ENCODE measurements at regions not wholly inside any gene's neighbourhood (a gene's known extent, or its start where the extent isn't known, plus 50 kb on each side); places are given as distances from the start of the nearest gene placed in this dataset.

DNA sequence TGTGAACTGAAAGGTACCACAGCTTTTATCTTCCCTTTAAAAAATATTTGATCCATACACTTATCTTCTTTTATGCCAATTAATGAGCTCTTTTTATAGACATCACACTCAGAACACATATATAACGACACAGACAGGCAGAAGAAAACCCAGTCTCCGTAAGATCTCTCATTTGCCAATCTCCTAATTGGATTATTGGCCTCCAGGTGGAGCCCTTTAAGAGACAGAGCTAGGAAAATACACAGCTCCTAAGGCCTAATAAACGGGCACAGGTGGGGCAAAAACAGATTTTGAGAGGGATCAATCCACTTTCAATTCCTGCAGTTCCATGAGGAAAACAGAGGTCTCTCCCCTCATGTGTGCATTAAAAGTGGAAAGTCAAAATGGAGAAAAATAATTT, 1495.4 kb downstream of the RPA4 start:
- no peak for DNase-seq

DNA sequence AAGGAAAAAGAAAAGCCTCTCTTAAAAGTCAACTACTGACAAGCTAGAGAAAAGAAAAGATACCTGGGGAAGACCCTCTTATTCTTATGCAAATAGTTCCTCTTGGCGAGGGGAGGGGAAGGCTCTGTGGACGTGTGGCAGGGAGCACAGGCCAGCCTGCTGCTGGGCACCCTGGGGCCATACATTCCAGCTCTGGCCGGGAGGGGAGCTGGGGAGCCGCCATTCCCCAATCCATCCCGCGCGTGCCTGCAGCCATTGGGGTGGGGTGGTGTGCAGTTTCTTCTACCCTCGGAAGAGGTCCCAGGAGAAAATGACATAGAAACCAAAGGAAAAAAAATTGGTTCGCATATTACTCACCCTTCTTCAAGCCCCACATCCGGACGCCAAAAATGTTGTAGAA, 1496.4 kb downstream of the RPA4 start:
- no peak for DNase-seq

DNA sequence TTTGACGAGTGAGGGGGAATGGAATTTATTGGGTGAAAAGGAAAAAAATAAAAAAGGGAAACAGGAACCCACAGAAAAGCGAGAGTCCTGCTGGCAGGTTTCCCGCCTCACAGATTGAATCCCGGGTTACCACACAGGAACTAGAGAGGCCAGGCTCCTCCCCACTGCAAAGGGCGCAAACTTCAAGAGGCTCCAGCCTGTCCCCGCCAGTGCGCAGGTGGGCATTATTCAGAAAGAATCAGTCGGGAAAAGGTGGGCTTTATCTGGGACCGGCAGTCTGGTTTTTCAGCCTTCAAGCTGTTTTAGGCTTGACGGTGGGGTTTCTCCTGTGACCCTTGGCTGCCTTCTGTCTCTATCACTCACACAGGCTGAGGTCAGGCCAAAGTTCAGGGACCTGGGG, 1496.8 kb downstream of the RPA4 start:
- DNase-seq = no peak

DNA sequence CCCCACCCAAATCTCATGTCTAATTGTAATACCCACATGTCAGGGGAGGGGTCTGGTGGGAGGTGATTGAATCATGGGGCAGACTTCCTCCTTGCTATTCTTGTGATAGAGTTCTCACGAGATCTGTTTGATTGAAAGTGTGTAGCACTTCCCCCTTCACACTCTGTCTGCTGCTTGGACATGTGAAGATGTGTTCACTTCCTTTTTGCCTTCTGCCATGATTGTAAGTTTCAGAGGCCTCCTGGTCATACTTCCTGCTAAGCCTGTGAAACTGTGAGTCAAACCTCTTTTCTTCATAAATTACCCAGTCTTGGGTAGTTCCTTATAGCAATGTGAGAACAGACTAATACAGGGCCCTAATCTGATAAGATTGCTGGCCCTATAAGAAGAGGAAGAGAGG, 1514.8 kb downstream of the RPA4 start:
- no peak for DNase-seq

DNA sequence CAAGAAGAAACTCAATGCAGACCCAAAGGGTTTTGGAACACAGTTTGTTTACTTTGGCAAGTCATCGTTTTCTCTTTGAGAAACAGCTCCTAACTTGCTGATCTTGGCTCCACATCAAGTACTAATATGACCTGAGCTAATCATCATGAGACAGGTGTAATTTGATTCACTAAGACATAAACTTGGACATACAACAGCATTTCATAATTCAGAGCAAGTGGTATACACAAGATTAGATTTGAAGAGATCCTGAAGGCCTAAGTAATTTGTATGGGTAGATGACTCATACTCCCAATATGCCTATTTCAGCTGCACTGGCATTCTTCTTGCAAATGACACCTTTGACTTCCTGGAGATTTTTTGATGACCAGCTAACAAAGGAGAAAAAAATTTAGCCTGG, 1521.7 kb downstream of the RPA4 start:
- DNase-seq = no peak

DNA sequence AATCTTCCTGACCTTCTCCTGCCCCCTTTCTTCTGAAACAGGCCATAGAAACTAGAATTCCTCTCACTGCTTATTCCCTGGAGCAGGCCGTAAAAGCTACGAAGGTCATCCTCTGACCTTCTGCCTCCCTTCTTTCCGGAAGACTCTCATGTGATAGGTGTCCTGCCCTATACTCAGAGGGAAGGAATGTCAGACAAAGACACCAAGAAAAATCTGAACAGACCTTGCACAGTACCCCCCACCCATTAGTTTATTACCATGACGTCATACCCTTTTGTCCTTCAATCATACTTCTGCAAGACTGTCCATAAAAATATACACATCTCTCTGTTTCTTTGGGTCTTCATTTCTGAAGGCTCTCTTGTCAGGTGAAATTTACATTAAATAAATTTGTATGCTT, 1523.9 kb downstream of the RPA4 start:
- no peak for DNase-seq

DNA sequence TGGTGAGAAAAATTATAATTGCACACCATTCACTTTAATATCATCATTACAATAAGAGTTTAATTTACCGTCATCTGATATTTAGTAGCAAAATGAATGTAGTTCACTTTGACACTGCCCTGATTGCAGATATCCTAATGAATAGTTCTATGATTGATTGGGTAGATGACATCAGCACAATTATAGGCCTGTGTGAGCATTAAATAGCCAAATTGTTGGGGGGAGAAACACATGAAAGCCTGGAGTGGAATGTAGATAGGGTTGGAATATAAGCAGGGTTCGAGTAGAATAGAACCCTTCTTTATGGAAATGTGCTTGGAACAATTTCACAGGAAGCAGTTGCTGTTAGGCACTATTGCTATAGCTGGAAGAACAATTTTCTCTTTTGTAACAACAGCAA, 1526.2 kb downstream of the RPA4 start:
- DNase-seq = no peak

DNA sequence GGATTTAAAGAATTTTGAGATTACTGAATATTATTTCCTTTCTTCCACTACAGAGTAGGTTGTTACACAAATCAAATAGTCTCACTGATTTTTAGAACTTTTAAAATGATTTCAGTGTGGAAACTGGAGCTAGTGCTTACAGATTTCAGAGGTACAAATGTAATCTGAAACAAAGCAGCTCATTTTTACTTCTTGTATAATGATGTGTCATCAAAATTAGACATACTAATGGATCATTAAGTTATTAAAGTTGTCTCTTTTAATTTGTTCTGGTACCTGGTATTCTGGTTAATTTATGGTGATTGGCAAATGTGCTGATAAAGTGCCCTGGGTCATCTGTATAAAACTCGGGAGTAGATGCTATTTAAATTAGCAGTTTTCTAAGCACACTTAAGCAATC, 1528.3 kb downstream of the RPA4 start:
- no peak for DNase-seq

DNA sequence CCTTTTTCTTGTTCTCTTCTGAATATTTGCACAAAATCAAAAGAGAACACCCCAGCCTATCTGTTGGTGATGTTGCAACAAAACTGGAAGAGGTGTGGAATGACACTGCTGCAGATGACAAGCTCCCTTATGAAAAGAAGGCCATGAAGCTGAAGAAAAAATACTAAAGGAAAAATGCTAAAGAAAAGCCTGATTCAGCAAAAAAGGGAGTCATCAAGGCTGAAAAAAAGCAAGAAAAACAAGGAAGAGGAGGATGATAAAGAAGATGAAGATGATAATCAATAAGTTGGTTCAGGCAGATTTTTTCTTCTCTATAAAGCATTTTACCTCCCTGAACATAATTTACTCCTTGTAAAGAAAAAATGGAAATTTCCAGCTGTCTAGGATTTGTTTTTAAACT, 1538.8 kb downstream of the RPA4 start:
- no peak for DNase-seq

DNA sequence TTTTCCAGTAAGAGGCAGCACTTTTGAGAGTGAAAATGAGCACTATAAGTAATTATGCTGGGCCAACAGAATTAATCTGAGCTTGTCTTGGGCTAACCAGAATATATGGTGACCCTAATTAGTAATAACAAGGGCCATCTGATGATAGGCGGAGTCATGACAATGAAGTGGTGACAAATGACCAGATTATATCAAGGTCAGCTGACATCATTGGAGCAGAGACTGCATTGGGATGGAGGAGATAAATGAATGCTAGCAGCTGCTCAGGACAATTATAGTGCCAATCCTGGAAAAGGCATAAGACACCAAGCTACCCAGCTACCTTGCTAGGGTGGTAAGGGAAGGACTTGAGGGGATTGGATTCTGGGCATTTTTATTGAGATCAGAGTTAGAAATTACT, 1548.7 kb downstream of the RPA4 start:
- no peak for DNase-seq

DNA sequence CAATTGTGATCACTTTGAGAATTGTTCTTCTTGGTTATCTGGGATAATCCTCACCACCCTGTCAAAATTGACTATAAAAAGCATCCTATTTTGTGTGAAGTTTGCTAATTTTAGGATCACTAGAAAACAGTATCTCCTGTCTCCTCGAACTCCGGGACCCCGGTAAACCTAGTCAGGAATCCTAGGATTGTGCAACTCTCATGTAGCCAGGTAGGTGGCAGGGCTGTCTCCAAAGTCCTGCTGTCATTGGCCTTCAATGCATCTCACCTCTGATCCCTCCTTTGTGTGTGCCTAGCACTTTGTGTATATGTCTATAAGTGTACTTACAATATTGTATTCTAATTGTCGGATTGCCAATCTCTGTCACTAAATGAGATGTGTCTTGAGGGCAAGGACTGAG, 1564.8 kb downstream of the RPA4 start:
- no peak for DNase-seq

DNA sequence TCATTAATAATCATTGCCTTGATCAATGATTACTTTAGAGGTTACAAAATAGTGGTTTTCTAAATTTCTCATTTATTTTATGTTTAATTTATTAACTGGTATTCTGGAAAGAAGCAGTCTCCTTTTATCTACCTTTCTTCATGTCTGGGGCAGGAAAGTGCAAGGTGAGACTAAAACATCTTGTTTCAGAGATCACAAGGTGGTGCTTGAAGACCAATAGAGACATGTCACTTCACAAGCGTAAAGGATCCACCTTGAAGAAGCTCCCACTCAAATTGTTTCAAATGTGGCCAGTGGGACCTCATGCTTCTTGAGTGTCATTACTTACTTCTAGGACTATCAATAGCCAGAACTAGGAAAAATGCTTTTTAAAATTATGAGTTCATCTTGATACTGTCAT, 1568.7 kb downstream of the RPA4 start:
- no peak for DNase-seq

DNA sequence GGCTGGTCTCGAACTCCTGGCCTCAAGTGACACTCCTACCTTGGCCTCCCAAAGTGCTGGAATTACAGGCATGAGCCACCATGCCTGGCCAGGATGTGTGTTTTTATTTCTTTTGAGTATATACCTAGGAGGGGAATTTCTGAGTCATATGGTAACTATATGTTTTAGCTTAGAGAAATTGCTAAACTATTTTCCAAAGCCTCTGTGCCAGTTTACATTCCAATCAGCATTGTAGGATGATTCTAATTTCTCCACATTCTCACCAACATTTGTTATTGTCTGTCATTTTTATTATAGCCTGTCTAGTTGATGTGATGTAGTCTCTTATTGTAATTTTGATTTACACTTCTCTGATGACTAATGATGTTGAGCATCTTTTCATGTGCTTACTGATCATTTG, 1576.0 kb downstream of the RPA4 start:
- peak; percentile 4 for DNase-seq

DNA sequence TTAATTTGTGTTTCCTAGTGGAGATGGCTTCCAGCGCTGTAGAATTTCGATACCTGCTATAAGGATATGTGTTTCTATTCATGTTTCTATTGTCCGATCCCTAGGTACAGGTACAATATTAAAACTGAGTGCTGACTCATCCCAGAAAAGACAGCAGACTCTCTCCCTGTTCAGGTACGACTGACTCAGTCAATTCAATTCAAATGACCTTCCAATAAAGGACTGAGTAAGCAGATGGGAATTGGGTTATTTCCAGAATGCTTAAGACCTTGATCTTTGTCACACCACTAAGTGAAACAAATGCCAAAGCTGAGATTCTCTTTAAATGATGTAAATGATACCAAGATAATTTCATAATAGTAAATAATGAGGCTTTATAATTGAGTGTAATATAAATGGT, 1596.9 kb downstream of the RPA4 start:
- DNase-seq = no peak

DNA sequence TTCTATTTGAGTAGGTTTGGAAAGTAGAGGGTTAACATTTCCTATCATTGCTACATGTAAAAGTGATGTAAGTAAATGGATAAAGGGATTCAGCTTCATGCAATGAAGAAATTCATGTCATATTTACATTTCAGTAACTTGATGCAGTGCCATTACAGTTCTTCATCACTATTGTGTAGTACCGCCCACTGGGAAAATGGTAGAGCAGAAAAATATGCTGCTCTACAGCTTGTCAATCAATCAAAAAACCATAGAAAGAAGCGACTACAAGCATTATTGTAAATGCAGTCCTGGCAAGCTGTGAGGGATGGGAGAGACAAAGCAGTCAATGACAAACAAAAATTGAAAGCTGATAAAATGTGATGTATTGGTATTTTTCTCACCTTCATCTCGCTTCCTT, 1597.9 kb downstream of the RPA4 start:
- DNase-seq = no peak

DNA sequence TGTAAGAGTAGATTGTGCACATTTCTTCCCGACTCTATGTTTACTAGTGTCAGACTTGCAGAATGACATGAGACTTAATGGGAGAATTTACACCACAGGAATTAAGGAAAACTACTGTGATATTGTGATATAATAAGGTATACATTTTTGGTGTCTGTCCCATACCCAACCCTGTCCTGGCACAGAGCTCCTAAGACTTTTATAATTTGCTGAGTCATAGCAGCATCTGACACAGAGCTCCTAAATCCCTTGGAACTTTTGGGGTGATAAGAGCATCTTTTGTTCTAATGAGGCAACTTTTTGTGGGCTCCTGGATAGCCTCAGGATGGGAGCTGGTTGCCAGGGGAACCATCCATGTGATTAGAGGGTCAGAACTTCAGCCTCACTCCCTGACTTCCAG, 1607.0 kb downstream of the RPA4 start:
- DNase-seq = no peak

DNA sequence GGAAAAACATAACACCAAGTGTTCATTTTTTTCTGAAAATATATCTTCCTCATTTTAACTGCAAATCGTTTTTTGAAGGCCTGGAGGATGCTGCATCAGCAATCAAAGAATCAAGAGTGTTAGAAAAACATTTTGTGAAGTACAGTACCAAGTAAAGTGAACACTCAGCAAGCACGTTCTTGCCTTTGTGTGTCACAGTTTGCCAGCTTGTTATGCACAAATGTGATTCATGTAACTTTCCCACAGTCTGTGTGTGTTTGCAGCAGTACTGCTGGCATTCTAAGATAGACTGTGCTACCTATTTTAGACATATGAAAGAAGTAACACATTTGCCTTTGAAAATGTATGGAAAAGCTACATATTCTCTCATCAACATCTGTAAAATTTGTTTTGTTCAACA, 1617.7 kb downstream of the RPA4 start:
- no peak for DNase-seq

DNA sequence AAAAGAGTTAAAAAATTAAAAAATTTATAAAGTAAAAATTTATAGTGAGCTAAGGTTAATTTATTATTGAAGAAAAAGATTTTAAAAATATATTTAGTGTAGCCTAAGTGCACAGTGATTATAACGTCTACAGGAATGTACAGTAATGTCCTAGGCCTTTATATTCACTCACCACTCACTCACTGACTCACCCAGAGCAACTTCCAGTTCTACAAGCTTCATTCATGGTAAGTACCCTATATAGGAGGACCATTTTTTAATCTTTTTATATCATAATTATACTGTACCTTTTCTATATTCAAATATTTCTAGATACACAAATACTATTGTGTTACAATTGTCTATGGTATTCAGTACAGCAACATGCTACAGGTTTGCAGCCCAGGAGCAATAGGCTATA, 1623.2 kb downstream of the RPA4 start:
- DNase-seq = no peak

DNA sequence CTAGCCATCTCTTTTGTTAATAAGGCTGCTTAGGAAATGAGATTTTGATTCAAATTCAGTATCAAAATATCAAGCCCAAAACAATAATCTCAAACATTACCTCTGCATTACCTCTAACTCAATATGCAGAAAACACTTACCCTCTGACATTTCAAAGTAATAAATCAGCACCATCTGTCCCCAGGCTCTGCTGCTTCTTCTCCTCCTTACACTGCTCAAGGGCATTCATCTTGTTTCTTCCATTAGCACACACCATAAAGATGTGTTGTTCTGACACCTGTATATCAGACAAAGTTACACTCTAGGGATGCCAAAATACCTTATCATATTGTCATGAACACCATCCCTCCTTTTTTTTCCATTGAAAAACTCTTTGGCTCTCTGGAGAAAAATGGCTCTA, 1630.3 kb downstream of the RPA4 start:
- no peak for DNase-seq

DNA sequence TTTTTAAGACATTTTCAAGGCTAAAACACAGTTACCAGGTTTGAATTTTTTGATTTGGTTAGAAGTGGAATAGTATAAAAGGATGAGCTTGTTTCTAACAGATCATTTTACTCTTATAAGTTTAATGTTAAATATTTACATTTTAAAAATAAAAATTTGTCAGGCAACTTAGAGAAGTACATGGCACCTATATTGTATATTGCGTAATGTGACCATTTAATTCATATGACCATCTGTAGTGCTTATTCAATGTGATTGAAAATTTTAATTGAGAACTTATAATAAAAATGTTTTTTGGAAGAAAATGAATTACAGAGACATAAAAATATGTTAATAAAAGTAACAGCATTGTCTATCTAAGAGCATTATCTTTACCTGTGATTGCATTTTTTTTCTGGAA, 1632.4 kb downstream of the RPA4 start:
- DNase-seq = no peak

DNA sequence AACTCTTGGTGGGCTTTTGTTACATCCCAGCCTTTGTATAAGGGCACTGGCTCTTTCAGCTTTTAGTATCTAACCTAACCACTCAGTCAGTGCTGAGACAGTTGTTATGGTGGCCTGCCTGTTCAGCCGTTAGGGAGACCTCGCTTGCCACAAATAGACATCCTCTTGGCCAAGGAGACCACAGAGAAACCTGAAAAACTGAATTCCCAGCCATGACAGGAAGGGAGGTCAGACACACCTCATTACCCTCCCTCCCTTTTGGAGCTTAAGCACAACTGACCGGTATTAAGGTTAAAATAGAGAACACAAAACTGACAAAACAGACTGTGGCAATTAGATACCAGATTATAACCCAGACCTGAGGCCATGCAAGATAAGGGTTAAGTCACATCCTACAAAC, 1639.3 kb downstream of the RPA4 start:
- DNase-seq = no peak

DNA sequence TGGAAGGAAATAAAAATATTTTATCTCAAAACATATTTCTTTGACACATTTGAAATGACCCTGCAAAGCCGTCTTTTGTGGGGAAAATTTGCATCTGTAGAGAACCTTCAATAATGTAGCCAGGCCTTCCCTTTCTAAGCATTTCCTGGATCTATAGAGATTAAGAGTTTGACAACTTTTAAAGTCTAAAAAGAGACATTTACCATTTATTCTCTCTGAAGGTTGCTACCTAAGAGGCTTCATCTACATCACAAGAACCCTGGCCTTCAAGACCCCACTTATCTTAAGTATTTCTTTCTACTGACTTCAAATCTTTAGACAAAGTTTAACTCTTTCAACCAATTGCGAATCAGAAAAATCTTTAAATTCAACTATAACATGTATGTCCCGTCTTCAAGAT, 1639.8 kb downstream of the RPA4 start:
- DNase-seq = no peak

DNA sequence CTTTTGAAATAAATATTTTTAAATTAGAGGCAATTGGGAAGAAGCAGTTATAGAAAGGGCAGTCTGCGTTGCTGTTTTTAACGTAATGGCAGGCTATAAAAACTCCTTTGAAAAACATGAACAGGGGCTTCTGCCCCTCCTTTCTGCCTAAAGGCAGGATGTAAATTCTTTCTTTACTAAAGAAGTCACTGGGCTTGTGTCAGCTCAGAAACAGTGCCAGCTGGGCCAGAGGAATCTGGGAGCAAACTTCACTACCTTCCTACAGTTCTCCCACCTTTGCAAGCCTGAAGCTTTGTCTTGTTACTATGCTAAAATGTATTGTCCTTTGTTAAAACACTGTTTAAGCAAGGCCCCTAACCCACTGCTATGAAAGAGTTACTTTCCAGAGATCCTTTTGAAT, 1664.8 kb downstream of the RPA4 start:
- DNase-seq = no peak

DNA sequence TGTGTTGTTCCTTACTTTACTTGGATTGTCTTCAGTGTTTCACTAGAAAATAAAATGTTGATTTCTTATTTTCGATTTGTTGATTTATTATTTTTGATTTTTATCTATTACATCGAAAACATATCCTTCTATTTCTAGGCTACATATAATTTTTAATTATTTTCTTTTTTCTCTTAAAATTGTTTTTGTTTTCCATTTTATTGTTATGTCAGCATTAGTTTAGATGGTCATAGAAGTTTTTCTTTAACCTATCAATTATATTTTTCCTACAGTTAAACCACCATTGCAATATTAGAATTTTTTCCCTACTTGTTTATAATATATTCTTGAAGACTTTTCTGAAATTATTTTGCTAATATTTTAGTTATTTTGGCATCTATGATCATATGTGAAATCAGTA, 1685.1 kb downstream of the RPA4 start:
- DNase-seq = no peak

DNA sequence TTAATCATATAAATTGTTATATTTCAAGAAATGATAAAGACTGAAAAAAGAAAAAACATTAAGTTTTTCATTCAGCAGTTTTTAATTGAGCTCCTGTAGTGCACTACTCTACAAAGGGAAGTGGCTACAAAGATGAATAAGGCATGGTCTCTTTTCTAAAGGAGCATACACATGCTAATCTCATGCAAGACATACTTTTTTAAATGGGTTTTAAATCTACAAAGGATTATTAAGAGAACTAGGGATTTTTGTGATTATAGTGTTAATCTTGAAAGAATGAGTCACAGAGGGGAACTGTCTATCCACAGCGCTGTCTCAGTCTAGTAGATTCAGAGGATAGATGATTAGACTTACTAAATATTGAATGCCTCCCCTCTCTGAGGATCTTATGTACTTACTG, 1722.2 kb downstream of the RPA4 start:
- DNase-seq = no peak

DNA sequence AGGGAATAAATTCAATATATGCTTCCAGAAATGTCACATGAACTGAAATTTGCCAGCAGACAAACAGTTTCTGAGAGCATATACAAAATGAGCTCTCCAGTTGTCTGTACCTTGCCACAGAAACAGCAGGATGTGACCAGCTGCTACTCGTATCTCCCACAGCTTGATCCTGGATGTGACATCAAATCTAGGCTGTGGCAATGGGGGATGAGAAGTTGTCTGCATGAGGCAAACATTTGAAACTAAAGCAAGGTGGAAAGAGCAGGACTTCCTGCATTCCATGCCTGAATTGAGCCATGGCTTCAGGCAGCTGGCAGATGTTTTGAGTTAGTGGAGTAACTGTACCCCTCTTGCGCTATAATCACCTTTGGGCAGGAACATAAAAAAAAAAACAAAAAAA, 1724.0 kb downstream of the RPA4 start:
- no peak for DNase-seq
